ENCODE measurements at regions not wholly inside any gene's neighbourhood (a gene's known extent, or its start where the extent isn't known, plus 50 kb on each side); places are given as distances from the start of the nearest gene placed in this dataset.

DNA sequence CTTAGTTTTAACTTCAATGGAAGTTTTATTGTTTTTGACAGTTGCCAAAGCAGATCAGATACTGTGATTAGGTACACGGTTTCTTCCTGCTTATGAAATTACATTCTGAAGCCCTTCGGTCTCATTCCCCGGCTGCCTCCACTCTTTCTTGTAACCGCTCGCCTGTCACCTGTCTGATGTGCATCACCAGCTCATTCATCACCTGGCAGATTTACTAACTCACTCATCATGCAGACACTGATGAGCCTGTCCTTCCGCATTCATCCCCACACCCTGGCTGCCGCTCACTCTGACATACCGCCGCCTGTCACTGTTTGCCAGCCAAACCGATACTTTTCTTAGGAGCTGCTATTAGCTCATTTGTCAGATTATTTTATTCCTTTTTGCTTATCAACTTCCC, 82.8 kb upstream of the NSMCE3 start:
- Mint-ChIP-seq H3K36me3 (no peaks in the 10 kb centered on the region), H3K4me3 (no peak overlapping the region), H3K4me1 (ENCODE audit: low read depth) (no peaks in the 10 kb centered on the region), H3K9me3 (no peaks in the 10 kb centered on the region), H3K27ac (no peak overlapping the region), H3K27me3 (peaks cover 6% of the 10 kb centered on the region)
- no peak for DNase-seq
- ChIA-PET POLR2A (no interaction called here), CTCF (no interaction called here)
- intact Hi-C loops (cut with micrococcal nuclease), result no loop called here

DNA sequence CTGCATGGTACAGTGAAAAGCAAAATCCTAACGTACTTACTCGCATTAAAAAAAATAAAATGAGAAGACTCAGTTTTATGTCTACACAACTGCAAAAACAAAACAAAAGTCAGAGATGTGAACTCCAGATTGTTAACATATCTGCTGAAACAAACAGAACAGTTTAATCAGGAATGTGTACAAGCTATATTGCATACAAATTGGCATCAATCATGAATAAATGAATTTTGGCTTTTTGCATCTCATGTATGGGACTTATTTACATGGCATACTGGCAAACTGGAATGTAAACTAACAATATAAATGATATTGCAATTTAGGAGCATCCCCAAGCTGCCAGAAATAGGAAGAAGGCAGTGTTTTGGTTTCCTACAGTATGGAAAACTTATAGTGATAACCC, 79.6 kb upstream of the NSMCE3 start:
- ChIA-PET CTCF (no interaction called here), POLR2A (no interaction called here)
- Mint-ChIP-seq H3K4me1 (ENCODE audit: low read depth) (no peaks in the 10 kb centered on the region), H3K4me3 (no peak overlapping the region), H3K9me3 (no peaks in the 10 kb centered on the region), H3K27me3 (peaks cover 2% of the 10 kb centered on the region), H3K27ac (no peak overlapping the region), H3K36me3 (no peaks in the 10 kb centered on the region)
- no peak for DNase-seq
- intact Hi-C loops (cut with micrococcal nuclease), result loop anchor here (10.0 kb wide), 1 partner anchor 76 kb away; no protein-coding TSS in a partner anchor

DNA sequence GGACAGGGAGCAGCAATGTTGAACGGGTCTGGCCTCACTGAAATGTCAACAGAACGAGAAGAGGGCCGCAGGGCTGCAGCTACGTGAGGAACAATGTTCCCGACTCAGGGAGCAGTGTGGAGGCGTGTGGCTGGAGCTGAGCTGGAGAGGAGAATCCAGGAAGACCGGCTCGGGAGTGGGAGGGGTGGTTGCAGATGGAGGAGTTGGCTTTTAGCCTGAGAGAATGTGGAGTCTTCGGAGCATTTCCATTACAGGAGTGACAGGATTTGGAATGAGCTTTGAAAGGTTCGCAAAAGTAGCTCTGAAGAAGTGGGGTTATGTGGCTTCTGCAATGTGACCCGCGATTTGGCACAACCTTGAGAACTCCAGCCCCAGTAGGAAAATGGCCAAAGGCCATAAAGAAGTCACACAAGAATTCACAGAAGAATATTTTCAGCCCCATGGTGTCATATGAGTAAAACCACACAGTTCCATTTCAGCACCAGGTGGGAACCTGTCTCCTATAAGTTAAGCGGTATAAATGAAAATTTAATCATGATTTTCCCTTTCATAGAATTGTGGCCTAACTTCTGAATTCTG, 78.8 kb upstream of the NSMCE3 start:
- DNase-seq, result no peak
- intact Hi-C loops (cut with micrococcal nuclease), result loop anchor here (10.0 kb wide), 1 partner anchor 76 kb away; no protein-coding TSS in a partner anchor
- H3K36me3 Mint-ChIP-seq, result no peaks in the 10 kb centered on the region
- no peaks in the 10 kb centered on the region for H3K9me3 Mint-ChIP-seq
- no peaks in the 10 kb centered on the region for H3K4me1 Mint-ChIP-seq (ENCODE audit: low read depth)
- CTCF ChIA-PET, result no interaction called here
- POLR2A ChIA-PET, result no interaction called here
- no peak overlapping the region for H3K27ac Mint-ChIP-seq
- peaks cover 2% of the 10 kb centered on the region for H3K27me3 Mint-ChIP-seq
- H3K4me3 Mint-ChIP-seq, result no peak overlapping the region

DNA sequence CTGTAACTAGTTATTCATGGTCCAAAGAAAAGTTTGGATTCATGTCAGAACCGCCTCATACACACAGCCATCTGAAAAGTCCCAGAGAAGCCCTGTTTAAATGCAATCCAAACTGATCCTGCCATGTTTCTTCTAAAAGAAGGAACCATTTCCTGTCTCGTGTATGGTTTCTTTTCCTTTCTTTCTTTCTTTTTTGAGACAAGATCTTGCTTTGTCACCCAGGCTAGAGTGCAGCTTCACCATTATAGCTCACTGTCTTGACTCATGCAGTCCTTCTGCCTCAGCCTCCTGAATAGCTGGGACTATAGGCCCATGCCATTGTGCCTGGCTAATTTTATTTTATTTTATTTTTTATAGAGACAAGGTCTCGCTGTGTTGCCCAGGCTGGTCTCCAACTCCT, 77.4 kb upstream of the NSMCE3 start:
- no peak for DNase-seq
- no peaks in the 10 kb centered on the region for H3K9me3 Mint-ChIP-seq
- no peak overlapping the region for H3K4me3 Mint-ChIP-seq
- peaks cover 2% of the 10 kb centered on the region for H3K27me3 Mint-ChIP-seq
- ChIA-PET CTCF (no interaction called here), POLR2A (no interaction called here)
- no peak overlapping the region for H3K27ac Mint-ChIP-seq
- intact Hi-C loops (cut with micrococcal nuclease), result loop anchor here (10.0 kb wide), 1 partner anchor 78 kb away; no protein-coding TSS in a partner anchor
- no peaks in the 10 kb centered on the region for H3K36me3 Mint-ChIP-seq
- no peaks in the 10 kb centered on the region for H3K4me1 Mint-ChIP-seq (ENCODE audit: low read depth)

DNA sequence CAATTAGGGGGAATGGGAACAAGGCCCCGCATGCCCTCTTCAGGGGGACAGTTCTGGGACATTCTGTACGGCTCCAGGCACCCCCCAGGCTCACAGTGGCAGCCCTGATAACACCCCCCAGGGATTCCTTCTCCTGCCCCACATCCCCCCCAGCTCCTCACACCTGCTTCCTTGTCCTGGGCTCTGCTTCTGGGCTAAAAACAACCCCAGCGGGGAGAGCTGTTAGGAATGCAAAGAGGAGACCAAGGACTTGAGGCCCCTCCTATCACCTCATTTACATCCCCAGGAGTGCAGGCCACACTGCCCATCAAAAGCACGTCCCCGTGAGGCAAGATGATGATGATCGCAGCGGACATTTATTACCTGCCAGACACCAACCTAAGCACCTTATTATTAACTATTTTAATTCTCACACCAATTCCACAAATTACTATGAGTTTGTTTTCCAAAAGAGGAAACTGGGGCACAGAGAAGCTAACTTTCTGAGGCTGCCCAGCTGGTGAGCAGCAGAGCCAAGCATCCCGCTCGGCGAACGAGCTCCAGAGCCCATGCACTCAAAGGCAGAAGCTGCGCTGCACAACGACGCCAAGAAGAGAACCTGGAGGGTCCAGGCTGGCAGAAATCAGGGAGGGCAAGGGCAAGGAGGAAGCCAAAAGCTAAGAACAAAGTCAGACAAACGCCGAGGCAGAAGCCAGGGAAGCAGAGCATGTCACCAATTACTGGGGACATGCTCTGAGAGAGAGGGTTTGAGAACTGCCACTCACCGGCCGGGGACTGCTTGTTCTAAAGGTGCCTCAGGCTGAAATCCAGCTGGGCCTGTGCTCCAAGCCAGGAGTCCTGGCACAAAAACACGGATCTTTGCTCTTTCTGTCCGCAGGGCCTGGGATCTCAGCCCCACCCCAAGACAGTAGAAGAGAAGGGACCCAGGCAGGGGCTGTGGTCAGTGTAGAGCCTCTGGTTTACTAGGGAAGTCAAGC, 76.2 kb upstream of the NSMCE3 start:
- Mint-ChIP-seq H3K36me3 (no peaks in the 10 kb centered on the region), H3K9me3 (no peaks in the 10 kb centered on the region), H3K27me3 (peaks cover 2% of the 10 kb centered on the region), H3K27ac (no peak overlapping the region), H3K4me3 (no peak overlapping the region), H3K4me1 (ENCODE audit: low read depth) (no peaks in the 10 kb centered on the region)
- intact Hi-C loops (cut with micrococcal nuclease), result loop anchor here (10.0 kb wide), 1 partner anchor 79 kb away; no protein-coding TSS in a partner anchor
- DNase-seq, result no peak
- POLR2A ChIA-PET, result no interaction called here
- CTCF ChIA-PET, result interaction anchor here (0.7 kb wide), 1 partner anchor 17 kb away, joined by 3 read pairs; no protein-coding TSS in a partner anchor

DNA sequence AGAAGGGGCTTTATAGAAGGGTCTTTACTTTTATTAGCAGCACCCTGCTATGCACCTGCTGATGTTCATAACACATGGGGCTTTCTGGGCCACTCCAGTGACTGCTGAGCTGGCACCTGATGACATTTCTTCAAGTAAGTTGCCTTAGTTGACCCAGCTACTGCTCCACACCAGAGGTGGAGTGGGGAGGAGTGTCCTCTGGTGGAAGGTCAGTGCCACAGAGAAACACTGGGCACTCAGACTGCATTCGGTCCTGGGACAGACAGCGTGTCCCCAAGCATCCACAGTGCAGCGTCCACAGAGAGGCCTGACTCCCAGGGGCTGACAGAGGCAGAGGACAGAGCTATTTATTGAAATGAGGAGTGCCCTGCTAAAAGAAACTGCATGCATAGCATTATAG, 74.9 kb upstream of the NSMCE3 start:
- no peak overlapping the region for H3K27ac Mint-ChIP-seq
- CTCF ChIA-PET, result no interaction called here
- POLR2A ChIA-PET, result no interaction called here

DNA sequence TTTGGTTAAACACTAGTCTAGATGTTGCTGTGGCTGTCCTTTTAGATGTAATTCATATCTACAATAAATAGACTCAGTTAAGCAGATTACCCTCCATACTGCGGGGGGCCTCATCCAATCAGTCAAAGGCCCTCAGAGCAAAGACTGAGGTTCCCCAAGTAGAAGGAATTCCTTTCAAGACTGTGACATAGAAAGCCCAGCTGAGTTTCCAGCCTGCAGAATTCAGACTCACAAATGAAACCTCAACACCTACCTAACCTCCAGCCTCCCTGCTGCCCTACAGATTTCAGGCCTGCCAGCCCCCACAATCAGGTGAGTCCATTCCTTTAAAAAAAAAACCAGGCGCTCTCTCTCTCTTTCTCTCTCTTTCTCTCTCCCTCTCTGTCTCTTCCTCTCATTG, 73.6 kb upstream of the NSMCE3 start:
- intact Hi-C loops (cut with micrococcal nuclease), result loop anchor here (10.0 kb wide), 1 partner anchor 82 kb away; no protein-coding TSS in a partner anchor
- ChIA-PET POLR2A (no interaction called here), CTCF (no interaction called here)
- no peak overlapping the region for H3K4me3 Mint-ChIP-seq
- no peak for DNase-seq
- no peaks in the 10 kb centered on the region for H3K36me3 Mint-ChIP-seq
- H3K27ac Mint-ChIP-seq, result no peak overlapping the region
- no peaks in the 10 kb centered on the region for H3K4me1 Mint-ChIP-seq (ENCODE audit: low read depth)
- no peaks in the 10 kb centered on the region for H3K9me3 Mint-ChIP-seq
- H3K27me3 Mint-ChIP-seq, result peaks cover 2% of the 10 kb centered on the region

More for the DNA sequence above, 74.9 kb upstream of the NSMCE3 start:
- Mint-ChIP-seq H3K4me3 (no peak overlapping the region), H3K9me3 (no peaks in the 10 kb centered on the region), H3K36me3 (no peaks in the 10 kb centered on the region), H3K4me1 (ENCODE audit: low read depth) (no peaks in the 10 kb centered on the region), H3K27me3 (peaks cover 2% of the 10 kb centered on the region)
- intact Hi-C loops (cut with micrococcal nuclease), result loop anchor here (10.0 kb wide), 1 partner anchor 80 kb away; no protein-coding TSS in a partner anchor
- no peak for DNase-seq

DNA sequence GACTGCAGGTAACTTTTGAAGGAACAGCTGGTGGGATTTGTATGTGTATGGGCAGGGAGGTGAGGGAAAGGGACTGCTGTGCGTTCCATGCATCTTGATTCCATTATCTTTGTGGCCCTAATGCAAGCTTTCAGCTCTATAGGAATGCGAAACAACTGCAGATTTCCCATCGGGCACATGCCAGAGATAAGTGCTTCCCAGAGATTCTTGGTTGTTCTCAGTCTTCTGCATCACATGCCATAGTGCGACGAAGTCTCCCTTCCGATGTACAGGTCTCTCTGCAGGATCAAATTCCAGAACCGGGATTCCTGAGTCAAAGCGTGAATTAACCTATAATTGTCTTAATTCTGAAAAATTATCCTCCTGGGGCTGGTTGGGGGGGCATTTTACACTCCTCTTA, 72.6 kb upstream of the NSMCE3 start:
- ChIA-PET POLR2A (no interaction called here), CTCF (no interaction called here)
- Mint-ChIP-seq H3K9me3 (no peaks in the 10 kb centered on the region), H3K36me3 (no peaks in the 10 kb centered on the region), H3K27me3 (no peaks in the 10 kb centered on the region), H3K27ac (no peak overlapping the region), H3K4me3 (no peak overlapping the region), H3K4me1 (ENCODE audit: low read depth) (no peaks in the 10 kb centered on the region)
- DNase-seq, result no peak
- intact Hi-C loops (cut with micrococcal nuclease), result loop anchor here (10.0 kb wide), 1 partner anchor 83 kb away; no protein-coding TSS in a partner anchor

DNA sequence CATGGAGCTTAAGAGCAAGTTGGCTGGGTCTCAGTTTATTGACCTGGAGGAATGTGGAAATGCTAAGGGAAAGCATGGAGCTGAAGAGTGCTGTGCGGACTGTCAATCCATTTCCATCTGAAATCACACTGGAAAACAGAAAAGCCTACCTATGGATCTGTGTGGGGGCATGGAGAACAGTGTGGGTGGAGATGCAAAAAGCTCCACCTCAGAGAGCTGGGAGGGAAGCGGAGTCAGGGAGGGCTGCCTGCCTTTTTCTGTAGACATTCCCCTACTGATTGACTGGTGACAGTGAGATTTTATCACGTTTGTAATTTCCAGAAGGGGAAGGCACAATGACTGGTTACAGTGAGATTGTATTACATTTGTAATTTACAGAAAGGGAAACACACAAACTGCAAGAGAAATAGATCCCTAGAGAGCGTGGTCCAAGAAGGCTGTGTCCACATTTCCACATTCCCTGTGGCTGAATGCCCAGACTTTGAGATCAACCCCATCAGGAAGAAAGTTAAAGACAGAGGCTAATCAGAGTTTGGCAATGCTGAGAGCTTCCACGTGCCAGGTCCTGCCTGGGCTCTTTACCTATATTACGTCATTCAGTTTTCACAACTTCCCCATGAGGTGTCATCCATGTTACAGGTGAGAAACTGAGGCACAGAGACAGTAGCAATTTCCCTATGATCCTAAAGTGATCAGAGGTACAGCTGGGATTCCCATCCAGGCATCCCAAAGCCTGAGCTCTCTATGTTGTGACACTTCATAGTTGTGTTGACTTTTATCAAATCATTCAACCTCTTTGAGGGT, 67.7 kb upstream of the NSMCE3 start:
- ChIA-PET CTCF (no interaction called here), POLR2A (no interaction called here)
- Mint-ChIP-seq H3K27me3 (no peaks in the 10 kb centered on the region), H3K4me1 (ENCODE audit: low read depth) (no peaks in the 10 kb centered on the region), H3K27ac (no peak overlapping the region), H3K4me3 (no peak overlapping the region), H3K36me3 (no peaks in the 10 kb centered on the region), H3K9me3 (no peaks in the 10 kb centered on the region)
- intact Hi-C loops (cut with micrococcal nuclease), result no loop called here
- DNase-seq, result no peak

DNA sequence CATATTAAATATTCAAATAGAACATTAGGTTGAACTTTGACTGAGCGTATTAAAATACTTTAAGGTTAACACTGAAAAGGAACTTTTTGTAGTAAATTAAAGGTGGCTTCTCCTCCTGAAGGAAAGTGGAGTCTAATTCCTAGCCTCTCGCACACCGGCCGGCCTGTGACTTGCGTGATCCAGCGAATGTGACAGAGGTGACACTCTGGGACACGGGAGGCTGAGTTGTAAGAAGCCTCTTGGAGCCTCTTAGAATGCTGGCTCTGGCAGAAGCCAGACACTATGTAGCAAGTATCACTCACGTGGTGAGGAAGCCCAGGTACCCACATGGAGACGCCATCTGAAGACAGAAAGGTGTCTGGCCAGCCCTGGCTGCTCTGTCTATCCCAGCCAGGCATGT, 64.9 kb upstream of the NSMCE3 start:
- intact Hi-C loops (cut with micrococcal nuclease), result no loop called here
- DNase-seq, result no peak
- peaks cover 3% of the 10 kb centered on the region for H3K27me3 Mint-ChIP-seq
- no peaks in the 10 kb centered on the region for H3K9me3 Mint-ChIP-seq
- no peaks in the 10 kb centered on the region for H3K4me1 Mint-ChIP-seq (ENCODE audit: low read depth)
- no peak overlapping the region for H3K4me3 Mint-ChIP-seq
- no peaks in the 10 kb centered on the region for H3K36me3 Mint-ChIP-seq
- no peak overlapping the region for H3K27ac Mint-ChIP-seq
- ChIA-PET CTCF (no interaction called here), POLR2A (no interaction called here)

DNA sequence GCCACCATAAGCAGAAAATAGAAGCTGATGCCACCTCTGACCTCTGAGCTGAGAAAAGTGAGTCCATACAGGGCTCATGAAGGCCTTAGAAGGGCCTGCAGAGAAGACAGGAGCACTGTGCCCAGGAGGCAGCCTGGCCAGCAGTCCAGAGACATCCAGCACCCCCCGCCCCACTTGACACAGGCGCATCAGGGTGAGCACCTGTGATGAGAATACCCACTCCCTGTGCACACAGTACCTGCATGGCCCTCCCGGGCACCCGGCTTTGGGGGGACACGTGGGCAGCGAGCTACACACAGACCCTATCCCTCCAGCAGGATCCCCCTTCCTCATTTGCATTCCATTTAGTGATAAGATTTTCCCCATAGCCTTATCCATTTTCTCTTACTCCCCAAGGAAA, 63.6 kb upstream of the NSMCE3 start:
- intact Hi-C loops (cut with micrococcal nuclease), result no loop called here
- H3K4me3 Mint-ChIP-seq, result no peak overlapping the region

DNA sequence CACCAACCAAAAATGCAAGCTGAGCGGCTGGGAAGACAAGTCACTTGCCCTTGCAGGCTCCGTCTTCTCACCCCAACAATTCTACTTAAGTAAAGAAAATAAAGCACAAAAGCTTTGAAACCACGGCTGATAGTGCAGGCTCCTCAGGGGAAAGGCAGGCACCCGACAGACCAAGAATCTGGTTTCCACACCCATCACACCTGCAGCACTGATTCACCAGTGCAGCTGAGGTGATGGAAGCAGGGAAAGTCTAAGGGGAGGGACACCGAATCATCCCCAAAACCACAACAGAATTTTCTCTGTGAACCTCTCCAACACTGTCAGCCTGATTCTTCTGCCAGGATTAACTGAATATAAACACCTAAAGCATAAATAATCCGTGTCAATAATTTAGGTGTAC, 62.0 kb upstream of the NSMCE3 start:
- Mint-ChIP-seq H3K27ac (no peak overlapping the region), H3K9me3 (no peaks in the 10 kb centered on the region)
- CTCF ChIA-PET, result no interaction called here

More for the DNA sequence above, 63.6 kb upstream of the NSMCE3 start:
- H3K27ac Mint-ChIP-seq, result no peak overlapping the region
- no peaks in the 10 kb centered on the region for H3K4me1 Mint-ChIP-seq (ENCODE audit: low read depth)
- H3K9me3 Mint-ChIP-seq, result no peaks in the 10 kb centered on the region
- no peak for DNase-seq
- POLR2A ChIA-PET, result no interaction called here
- H3K36me3 Mint-ChIP-seq, result no peaks in the 10 kb centered on the region
- CTCF ChIA-PET, result no interaction called here
- H3K27me3 Mint-ChIP-seq, result peaks cover 3% of the 10 kb centered on the region

More for the DNA sequence above, 62.0 kb upstream of the NSMCE3 start:
- no peak for DNase-seq
- H3K4me1 Mint-ChIP-seq (ENCODE audit: low read depth), result no peaks in the 10 kb centered on the region
- intact Hi-C loops (cut with micrococcal nuclease), result no loop called here
- no peaks in the 10 kb centered on the region for H3K36me3 Mint-ChIP-seq
- peaks cover 3% of the 10 kb centered on the region for H3K27me3 Mint-ChIP-seq
- no peak overlapping the region for H3K4me3 Mint-ChIP-seq
- POLR2A ChIA-PET, result no interaction called here
